T-cell (primary cell): ENCODE measurements at regions not wholly inside any gene's neighbourhood (a gene's known extent, or its start where the extent isn't known, plus 50 kb on each side); places are given as distances from the start of the nearest gene placed in this dataset.
A peak's percentile ranks its signal among the peaks of the same experiment; 100 is the strongest.

Experiments
- ATAC-seq, 4 experiments: fragments of 200-7000 bp in 3 of 4; fragments of 150-1000 bp in 1 of 4; cut with Tn5 transposase; replicated peaks in 1 of 4; 1 replicate in 3 of 4; 2 replicates in 1 of 4; pipeline ENCODE4 v1.10.0; 2021; ENCODE audit warnings: moderate library complexity in 3 of 4, mild to moderate bottlenecking in 2 of 4, moderate number of reproducible peaks in 1 of 4
- CTCF ChIA-PET, 2 donors: fragments of 300-600 bp; sonication (Branson Sonifier 250); formaldehyde crosslinking; loops; one replicate each; lab custom pipeline; 2022; ENCODE audit warnings: antibody characterized with exemption in 2 of 2; lab: Charles Lee
- POLR2A ChIA-PET, 2 donors: fragments of 300-600 bp; sonication (Branson Sonifier 250); formaldehyde crosslinking; loops; one replicate each; lab custom pipeline; 2022; ENCODE audit warnings: antibody characterized with exemption in 2 of 2; lab: Charles Lee
- DNase-seq, 35 experiments: peaks; one replicate each; pipeline versions ENCODE4 v3.0.0 to v3.0.0-alpha.2; 2013 to 2023
- H3K27ac ChIP-seq: one replicate; pipeline ENCODE4 v1.5.1; 2013; ENCODE audit warnings: low read length
- H3K27me3 ChIP-seq, 2 experiments: replicated peaks in 1 of 2; 1 replicate in 1 of 2; 2 replicates in 1 of 2; pipeline versions ENCODE4 v1.6.1 to v1.7.0; 2013; ENCODE audit warnings: low read length in 1 of 2, mixed read lengths in 1 of 2; ENCODE audit not compliant: control insufficient read depth in 2 of 2, insufficient read depth in 2 of 2; ENCODE audit errors: extremely low read depth in 1 of 2
- H3K36me3 ChIP-seq, 2 donors: 1 replicate in 1 of 2; 2 replicates in 1 of 2; pipeline versions ENCODE4 v1.6.1 to v1.7.0; 2013; ENCODE audit warnings: low read length in 1 of 2; ENCODE audit not compliant: control insufficient read depth in 2 of 2, insufficient read depth in 1 of 2; ENCODE audit errors: extremely low read depth in 1 of 2
- H3K4me1 ChIP-seq, 2 experiments: 1 replicate in 1 of 2; 2 replicates in 1 of 2; pipeline versions ENCODE4 v1.6.1 to v1.7.0; 2013; ENCODE audit warnings: low read length in 2 of 2, mixed read lengths in 1 of 2; ENCODE audit not compliant: insufficient read depth in 2 of 2, control insufficient read depth in 1 of 2; ENCODE audit errors: extremely low read depth in 1 of 2
- H3K4me3 ChIP-seq, 2 donors: 1 replicate in 1 of 2; 2 replicates in 1 of 2; pipeline versions ENCODE4 v1.5.1 to v1.7.0; 2013; ENCODE audit warnings: mild to moderate bottlenecking in 2 of 2, low read length in 1 of 2, moderate library complexity in 1 of 2; ENCODE audit not compliant: control insufficient read depth in 1 of 2; ENCODE audit errors: extremely low read depth in 1 of 2
- H3K9me3 ChIP-seq: 2 replicates; pipeline ENCODE4 v1.7.0; 2013
- H3K27ac Mint-ChIP-seq, 2 donors: one replicate each; pipeline ENCODE4 v1.8.0; 2020 to 2021; ENCODE audit warnings: mild to moderate bottlenecking in 2 of 2, mixed read lengths in 2 of 2
- H3K27me3 Mint-ChIP-seq, 2 donors: one replicate each; pipeline ENCODE4 v1.8.0; 2021 to 2022; ENCODE audit warnings: mixed read lengths in 2 of 2
- H3K36me3 Mint-ChIP-seq: one replicate; pipeline ENCODE4 v1.8.0; 2021; ENCODE audit warnings: mixed read lengths
- H3K4me1 Mint-ChIP-seq, 3 donors: one replicate each; pipeline ENCODE4 v1.8.0; 2020 to 2022; ENCODE audit warnings: mixed read lengths in 3 of 3, mild to moderate bottlenecking in 1 of 3
- H3K4me3 Mint-ChIP-seq, 3 donors: one replicate each; pipeline ENCODE4 v1.8.0; 2020 to 2022; ENCODE audit warnings: mild to moderate bottlenecking in 3 of 3, mixed read lengths in 3 of 3, moderate library complexity in 3 of 3
- H3K9me3 Mint-ChIP-seq, 3 donors: one replicate each; pipeline ENCODE4 v1.8.0; 2020 to 2022; ENCODE audit warnings: mixed read lengths in 3 of 3
- WGBS: methylation state at CpG from one replicate; pipeline ENCODE4 v1.1.5; 2013; ENCODE audit warnings: missing lambda C conversion rate; ENCODE audit not compliant: insufficient coverage; 5-methylcytosine and 5-hydroxymethylcytosine counted together

DNA sequence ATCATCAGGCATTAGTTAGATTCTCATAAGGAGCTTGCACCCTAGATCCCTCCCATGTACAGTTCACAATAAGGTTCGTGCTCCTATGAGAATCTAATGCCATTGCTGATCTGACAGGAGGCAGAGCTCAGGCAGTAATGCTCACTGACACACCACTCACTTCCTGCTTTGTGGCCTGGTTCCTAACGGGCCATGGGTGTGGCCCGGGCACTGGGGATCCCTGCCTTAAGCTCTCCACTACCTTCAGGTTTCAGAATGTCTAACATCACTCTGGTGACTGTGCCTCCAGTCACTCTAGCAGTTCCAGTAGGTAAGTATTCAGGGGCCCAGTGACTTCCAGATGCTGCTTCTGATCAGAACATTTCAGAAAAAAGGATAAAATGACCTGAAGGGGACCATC is 152.4 kb downstream of the LRRC70 start:
- CTCF ChIA-PET, result no interaction called here
- H3K27me3 Mint-ChIP-seq, result peaks cover 0 to 4% of the 10 kb centered on the region in 2 donors
- POLR2A ChIA-PET, result interaction anchor here in 1 of 2 donors (0.6 kb wide), 1 partner anchor 18 kb away, joined by 5 read pairs; no protein-coding TSS in a partner anchor
- Histone ChIP-seq H3K27me3 (no peaks in the 10 kb centered on the region), H3K4me3 (no peak overlapping the region), H3K4me1 (no peaks in the 10 kb centered on the region), H3K27ac (no peak overlapping the region), H3K9me3 (no peaks in the 10 kb centered on the region), H3K36me3 (no peaks in the 10 kb centered on the region)
- DNase-seq, result peak in 1 of 35 experiments; percentile 1
- no peak for ATAC-seq
- no peak overlapping the region for H3K4me3 Mint-ChIP-seq
- H3K9me3 Mint-ChIP-seq, result peaks cover 0 to 10% (median 6%) of the 10 kb centered on the region in 3 donors
- 46% methylated on average over 3 of the region's 3 CpGs for WGBS
- H3K27ac Mint-ChIP-seq, result no peak overlapping the region
- no peaks in the 10 kb centered on the region for H3K36me3 Mint-ChIP-seq
- H3K4me1 Mint-ChIP-seq, result peaks cover 0 to 2% (median 0%) of the 10 kb centered on the region in 3 donors

DNA sequence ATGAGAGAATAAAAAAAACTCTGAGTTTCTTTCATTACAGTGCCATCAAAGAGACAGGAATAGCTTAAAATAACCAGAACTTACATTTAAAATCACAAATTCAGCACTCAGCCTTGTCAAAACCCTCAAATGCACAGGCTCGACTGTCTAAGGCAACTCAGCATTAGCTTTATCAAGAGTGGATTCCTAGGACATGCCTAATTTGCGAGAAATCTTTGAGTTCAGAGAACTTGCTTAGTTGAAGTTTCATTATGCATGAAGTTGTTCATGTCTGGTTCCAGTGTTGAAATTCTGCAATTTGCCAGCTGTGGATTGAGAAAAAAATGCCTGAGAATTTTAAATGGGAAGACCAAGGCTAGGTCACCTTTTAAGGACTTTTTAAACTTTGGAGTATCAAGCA is 151.1 kb downstream of the LRRC70 start:
- Mint-ChIP-seq H3K27me3 (peaks cover 0 to 2% of the 10 kb centered on the region in 2 donors), H3K9me3 (peaks cover 0 to 6% (median 5%) of the 10 kb centered on the region in 3 donors), H3K27ac (no peak overlapping the region), H3K4me1 (peaks cover 0 to 2% (median 0%) of the 10 kb centered on the region in 3 donors), H3K36me3 (no peaks in the 10 kb centered on the region), H3K4me3 (no peak overlapping the region)
- ChIA-PET POLR2A (no interaction called here), CTCF (no interaction called here)
- 100% methylated on average over 2 of the region's 2 CpGs for WGBS
- Histone ChIP-seq H3K27ac (no peak overlapping the region), H3K4me1 (no peaks in the 10 kb centered on the region), H3K36me3 (no peaks in the 10 kb centered on the region), H3K4me3 (no peak overlapping the region), H3K9me3 (no peaks in the 10 kb centered on the region), H3K27me3 (no peaks in the 10 kb centered on the region)
- DNase-seq, result no peak
- no peak for ATAC-seq

DNA sequence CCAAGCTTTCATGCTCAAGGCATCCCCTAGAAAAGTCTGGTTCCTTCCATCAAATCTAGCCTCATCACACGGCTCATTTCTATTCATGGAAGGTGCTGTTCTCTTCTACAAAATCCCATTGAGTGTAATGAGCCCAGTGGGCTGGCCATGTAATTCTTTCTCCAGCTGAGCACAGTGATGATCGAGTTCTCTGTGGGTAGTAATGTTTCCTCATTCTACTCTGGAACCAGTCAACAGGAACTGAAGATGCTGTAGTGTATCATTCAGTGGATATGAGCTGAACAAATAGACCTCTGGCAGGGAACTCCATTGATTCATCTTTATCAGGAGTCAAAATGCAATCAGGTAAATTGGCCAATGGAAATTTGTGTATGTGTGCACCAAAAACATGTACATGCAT is 149.2 kb downstream of the LRRC70 start:
- ChIA-PET CTCF (no interaction called here), POLR2A (no interaction called here)
- DNase-seq (no peak), ATAC-seq (no peak)
- no peak overlapping the region for H3K27ac ChIP-seq
- H3K4me3 ChIP-seq, result no peak overlapping the region
- peaks cover 0 to 2% (median 0%) of the 10 kb centered on the region in 3 donors for H3K4me1 Mint-ChIP-seq
- no peaks in the 10 kb centered on the region for H3K36me3 Mint-ChIP-seq
- H3K4me3 Mint-ChIP-seq, result no peak overlapping the region
- 83% methylated on average over 1 of the region's 2 CpGs for WGBS
- no peak overlapping the region for H3K27ac Mint-ChIP-seq
- H3K36me3 ChIP-seq, result no peaks in the 10 kb centered on the region
- peaks cover 0 to 5% of the 10 kb centered on the region in 2 donors for H3K27me3 Mint-ChIP-seq
- no peaks in the 10 kb centered on the region for H3K9me3 ChIP-seq
- H3K9me3 Mint-ChIP-seq, result no peaks in the 10 kb centered on the region
- no peaks in the 10 kb centered on the region for H3K4me1 ChIP-seq
- H3K27me3 ChIP-seq, result no peaks in the 10 kb centered on the region

DNA sequence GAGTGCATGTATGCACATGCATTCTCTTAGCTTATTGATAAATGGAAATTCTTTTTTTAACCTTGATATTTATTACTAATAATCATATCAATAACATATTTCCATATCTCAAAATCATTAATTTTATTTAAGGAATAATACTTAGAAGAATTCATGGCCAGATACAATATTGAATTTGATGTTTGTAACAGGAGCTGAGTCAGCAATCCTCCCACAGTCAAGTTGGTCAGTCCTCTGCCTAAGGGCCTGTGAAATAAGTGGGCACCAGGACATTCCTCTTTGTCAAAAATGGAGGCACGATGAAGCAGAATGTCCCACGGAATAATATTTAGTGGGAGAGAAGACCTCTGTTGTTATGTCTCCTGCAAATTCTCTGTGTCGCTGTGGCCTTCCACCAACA is 148.6 kb downstream of the LRRC70 start:
- H3K36me3 Mint-ChIP-seq, result no peaks in the 10 kb centered on the region
- Histone ChIP-seq H3K4me3 (no peak overlapping the region), H3K27me3 (no peaks in the 10 kb centered on the region), H3K27ac (no peak overlapping the region), H3K36me3 (no peaks in the 10 kb centered on the region), H3K4me1 (no peaks in the 10 kb centered on the region), H3K9me3 (no peaks in the 10 kb centered on the region)
- H3K4me1 Mint-ChIP-seq, result peaks cover 0 to 2% (median 0%) of the 10 kb centered on the region in 3 donors
- ATAC-seq (no peak), DNase-seq (no peak)
- H3K27ac Mint-ChIP-seq, result no peak overlapping the region
- ChIA-PET POLR2A (interaction anchor here in 1 of 2 donors (0.6 kb wide), 1 partner anchor 61 kb away, joined by 4 read pairs; no protein-coding TSS in a partner anchor), CTCF (no interaction called here)
- WGBS, result no CpG with 5 or more reads among the region's 3 CpGs
- no peak overlapping the region for H3K4me3 Mint-ChIP-seq
- peaks cover 4 to 9% of the 10 kb centered on the region in 2 donors for H3K27me3 Mint-ChIP-seq
- H3K9me3 Mint-ChIP-seq, result no peaks in the 10 kb centered on the region

DNA sequence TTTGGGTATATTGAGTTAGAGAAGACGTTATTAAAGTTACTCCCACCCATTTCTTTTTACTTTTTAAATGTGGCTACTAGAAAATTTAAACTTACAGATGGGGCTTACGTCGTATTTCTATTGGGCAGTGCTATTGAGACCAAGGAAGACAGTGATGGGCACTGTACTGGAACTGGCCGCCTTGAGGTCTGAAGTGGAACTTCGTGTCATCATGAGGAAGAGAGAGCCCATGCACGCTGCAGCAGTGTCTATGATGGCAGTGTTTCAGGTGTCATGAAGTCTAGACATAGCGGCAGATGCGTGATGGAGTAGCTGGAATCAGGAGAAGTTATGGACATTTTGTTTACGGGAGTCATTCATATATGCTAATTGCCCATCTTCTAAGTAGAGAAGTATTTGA is 143.7 kb downstream of the LRRC70 start:
- H3K4me1 ChIP-seq, result no peaks in the 10 kb centered on the region
- ChIA-PET CTCF (no interaction called here), POLR2A (no interaction called here)
- peaks cover 0 to 8% of the 10 kb centered on the region in 2 experiments for H3K27me3 ChIP-seq
- no peak overlapping the region for H3K27ac ChIP-seq
- no peaks in the 10 kb centered on the region for H3K36me3 ChIP-seq
- Mint-ChIP-seq H3K4me1 (peaks cover 0 to 3% (median 0%) of the 10 kb centered on the region in 3 donors), H3K36me3 (no peaks in the 10 kb centered on the region), H3K9me3 (no peaks in the 10 kb centered on the region), H3K4me3 (no peak overlapping the region), H3K27me3 (peaks cover 27 to 33% of the 10 kb centered on the region in 2 donors), H3K27ac (no peak overlapping the region)
- DNase-seq (no peak), ATAC-seq (no peak)
- no peak overlapping the region for H3K4me3 ChIP-seq
- no peaks in the 10 kb centered on the region for H3K9me3 ChIP-seq
- 96% methylated on average over 5 of the region's 9 CpGs for WGBS

DNA sequence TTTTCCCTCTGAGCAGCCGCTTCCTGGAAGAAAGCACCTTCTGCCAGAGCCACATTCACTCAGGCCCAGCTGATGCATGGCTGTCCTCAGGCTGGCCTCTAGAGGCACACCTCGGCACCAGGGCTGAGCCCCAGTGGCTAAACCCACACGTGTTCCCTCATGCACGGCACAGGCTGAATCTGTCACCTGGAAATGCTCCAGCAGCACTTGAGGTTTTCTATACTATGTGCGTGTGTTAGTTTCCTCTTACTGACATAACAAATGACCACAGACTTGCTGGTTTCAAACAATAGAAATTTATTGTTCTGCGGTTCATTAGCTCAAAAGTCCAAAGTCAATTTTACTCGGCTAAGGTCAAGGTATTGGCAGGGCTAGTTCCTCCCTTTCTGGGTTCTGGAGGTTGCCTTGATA is 141.4 kb downstream of the LRRC70 start:
- Histone ChIP-seq H3K36me3 (no peaks in the 10 kb centered on the region), H3K27me3 (peaks cover 0 to 8% of the 10 kb centered on the region in 2 experiments), H3K27ac (no peak overlapping the region), H3K4me3 (no peak overlapping the region), H3K4me1 (no peaks in the 10 kb centered on the region), H3K9me3 (no peaks in the 10 kb centered on the region)
- no peak overlapping the region for H3K27ac Mint-ChIP-seq
- H3K9me3 Mint-ChIP-seq, result no peaks in the 10 kb centered on the region
- WGBS, result 31% methylated on average over 3 of the region's 7 CpGs
- H3K27me3 Mint-ChIP-seq, result peaks cover 27 to 34% of the 10 kb centered on the region in 2 donors
- H3K4me3 Mint-ChIP-seq, result no peak overlapping the region
- ATAC-seq (no peak), DNase-seq (peak in 2 of 35 experiments; percentile 3 to 5)
- no peaks in the 10 kb centered on the region for H3K36me3 Mint-ChIP-seq
- POLR2A ChIA-PET, result no interaction called here
- CTCF ChIA-PET, result no interaction called here
- H3K4me1 Mint-ChIP-seq, result peaks cover 0 to 3% (median 0%) of the 10 kb centered on the region in 3 donors
